Adrenal gland (tissue), 9 donors: ENCODE measurements at regions not wholly inside any gene's neighbourhood (a gene's known extent, or its start where the extent isn't known, plus 50 kb on each side); places are given as distances from the start of the nearest gene placed in this dataset.

ENCODE experiments used
- DNase-seq, 7 donors: peaks; one replicate each; pipeline ENCODE4 v3.0.0-alpha.2; 2019 to 2020
- H3K27ac ChIP-seq, 5 donors: fragments of 200-600 bp; sonication (generic) in 4 of 5; 1 replicate in 3 of 5; 2 replicates in 2 of 5; pipeline versions ENCODE4 v1.5.1 to v1.8.0; 2016 to 2020; ENCODE audit warnings: mild to moderate bottlenecking in 1 of 5
- H3K27me3 ChIP-seq: fragments of 200-600 bp; 2 replicates; pipeline ENCODE4 v1.8.0; 2021
- H3K36me3 ChIP-seq, 2 donors: fragments of 200-600 bp; replicated peaks in 1 of 2; 1 replicate in 1 of 2; 2 replicates in 1 of 2; pipeline versions ENCODE4 v1.5.1 to v1.8.0; 2018 to 2022
- H3K4me1 ChIP-seq, 2 donors: fragments of 200-600 bp; replicated peaks in 1 of 2; 1 replicate in 1 of 2; 2 replicates in 1 of 2; pipeline versions ENCODE4 v1.5.1 to v1.8.0; 2018 to 2021
- H3K4me3 ChIP-seq, 4 donors: fragments of 200-600 bp; sonication (generic) in 3 of 4; one replicate each; pipeline ENCODE4 v1.5.1; 2016 to 2018
- H3K9me3 ChIP-seq, 3 donors: fragments of 200-600 bp; sonication (generic) in 1 of 3; replicated peaks in 1 of 3; 1 replicate in 2 of 3; 2 replicates in 1 of 3; pipeline versions ENCODE4 v1.5.1 to v1.8.0; 2016 to 2021
- CTCF ChIP-seq, 6 experiments: fragments of 450-650 bp in 4 of 6; fragments of 200-600 bp in 2 of 6; sonication (generic) in 1 of 6; IDR thresholded peaks; 1 replicate in 5 of 6; 2 replicates in 1 of 6; pipeline versions ENCODE4 v1.5.1 to v1.8.0; 2016 to 2021; ENCODE audit warnings: antibody characterized with exemption in 6 of 6, mild to moderate bottlenecking in 2 of 6, moderate library complexity in 1 of 6
- POLR2A ChIP-seq, 2 donors: fragments of 450-650 bp; IDR thresholded peaks; one replicate each; pipeline ENCODE4 v1.6.1; 2017; ENCODE audit warnings: antibody characterized with exemption in 2 of 2, mild to moderate bottlenecking in 2 of 2, moderate library complexity in 1 of 2
- whole genome bisulfite sequencing, 4 donors: extraction: QIAGEN DNeasy Blood & Tissue Kit in 2 of 4; methylation state at CpG; one replicate each; pipeline versions ENCODE4 v1.1.5 to v1.1.7; 2013 to 2017; 5-methylcytosine and 5-hydroxymethylcytosine counted together
- intact Hi-C, 2 donors: fragments of 100-400 bp; cut with DNase I; formaldehyde crosslinking; loops; one replicate each; pipeline versions ENCODE4 v1.14.1 to v1.15.0; 2022 to 2023
- donor health status: healthy with polysubstance abuse.
- donor health status: Bipolar disorder and iron deficiency.
- donor health status: DM: yes; HTN: yes; CAD: no.
- donor health status: DM: no; HTN: no; CAD: no.
- donor health status: DM: no; HTN: no; CAD: no.

- no peaks in the 10 kb centered on the region for H3K4me1 ChIP-seq
- no peak overlapping the region for H3K4me3 ChIP-seq
- no peak for TF ChIP-seq CTCF (IDR thresholded peaks at IDR 0.05)
- TF ChIP-seq POLR2A (IDR thresholded peaks at IDR 0.05): no peak
- intact Hi-C loops: no loop called here
- H3K36me3 ChIP-seq: no peaks in the 10 kb centered on the region
- no peaks in the 10 kb centered on the region for H3K9me3 ChIP-seq
- no peak overlapping the region for H3K27ac ChIP-seq
- no peak for DNase-seq
- no peaks in the 10 kb centered on the region for H3K27me3 ChIP-seq
- WGBS, 4 donors: 66 to 85% (median 78%) methylated on average over 5 of the region's 5 CpGs
Observed at GRCh38 chr2:58651930-58652329, 410.8 kb upstream of the FANCL start.

- intact Hi-C loops: no loop called here
- H3K36me3 ChIP-seq: no peaks in the 10 kb centered on the region
- no peak overlapping the region for H3K4me3 ChIP-seq
- H3K27ac ChIP-seq: no peak overlapping the region
- no peaks in the 10 kb centered on the region for H3K9me3 ChIP-seq
- no peaks in the 10 kb centered on the region for H3K27me3 ChIP-seq
- H3K4me1 ChIP-seq: no peaks in the 10 kb centered on the region
- 85 to 91% (median 88%) methylated on average over 3 of the region's 3 CpGs for WGBS, 4 donors
- TF ChIP-seq POLR2A (IDR thresholded peaks at IDR 0.05) (no peak), CTCF (IDR thresholded peaks at IDR 0.05) (no peak)
- DNase-seq: no peak
Observed at GRCh38 chr2:58650781-58651180, 409.7 kb upstream of the FANCL start.

GRCh38 chr2:58649756-58650155 lies 408.6 kb upstream of the FANCL start:
- H3K4me1 ChIP-seq: no peaks in the 10 kb centered on the region

GRCh38 chr2:58645017-58645416 lies 403.9 kb upstream of the FANCL start:
- no peak for DNase-seq
- Histone ChIP-seq H3K27me3 (no peaks in the 10 kb centered on the region), H3K36me3 (no peaks in the 10 kb centered on the region), H3K4me1 (no peaks in the 10 kb centered on the region), H3K9me3 (no peaks in the 10 kb centered on the region), H3K27ac (no peak overlapping the region), H3K4me3 (no peak overlapping the region)
- WGBS, 4 donors: 64 to 77% (median 71%) methylated on average over 4 of the region's 4 CpGs
- TF ChIP-seq CTCF (IDR thresholded peaks at IDR 0.05) (no peak), POLR2A (IDR thresholded peaks at IDR 0.05) (no peak)
- intact Hi-C loops: no loop called here

More at GRCh38 chr2:58649756-58650155, 408.6 kb upstream of the FANCL start:
- Histone ChIP-seq H3K9me3 (no peaks in the 10 kb centered on the region), H3K27ac (no peak overlapping the region), H3K36me3 (no peaks in the 10 kb centered on the region), H3K4me3 (no peak overlapping the region), H3K27me3 (no peaks in the 10 kb centered on the region)
- 44 to 52% (median 48%) methylated on average over 2 of the region's 2 CpGs for WGBS, 4 donors
- intact Hi-C loops: no loop called here
- no peak for DNase-seq
- TF ChIP-seq POLR2A (IDR thresholded peaks at IDR 0.05): no peak

- Histone ChIP-seq H3K9me3 (no peaks in the 10 kb centered on the region), H3K27me3 (no peaks in the 10 kb centered on the region), H3K36me3 (no peaks in the 10 kb centered on the region), H3K27ac (no peak overlapping the region), H3K4me1 (no peaks in the 10 kb centered on the region), H3K4me3 (no peak overlapping the region)
- intact Hi-C loops: no loop called here
- TF ChIP-seq CTCF (IDR thresholded peaks at IDR 0.05) (no peak), POLR2A (IDR thresholded peaks at IDR 0.05) (no peak)
- DNase-seq: no peak
- 61 to 69% (median 67%) methylated on average over 5 of the region's 5 CpGs for WGBS, 4 donors
Observed at GRCh38 chr2:58644451-58644850, 403.3 kb upstream of the FANCL start.
